Esophagus squamous epithelium (tissue), 5 donors: ENCODE measurements at regions not wholly inside any gene's neighbourhood (a gene's known extent, or its start where the extent isn't known, plus 50 kb on each side); places are given as distances from the start of the nearest gene placed in this dataset.

Experiments
- DNase-seq: peaks from one replicate; lab custom pipeline; 2025; lab: John Stamatoyannopoulos, UW
- H3K27ac ChIP-seq, 4 donors: fragments of 200-600 bp; sonication (generic); one replicate each; pipeline ENCODE4 v1.5.1; 2016 to 2019; ENCODE audit warnings: mild to moderate bottlenecking in 1 of 4
- H3K27me3 ChIP-seq, 4 donors: fragments of 200-600 bp; sonication (generic); 1 replicate in 3 of 4; 2 replicates in 1 of 4; pipeline versions ENCODE4 v1.5.1 to v1.6.0; 2017 to 2021; ENCODE audit warnings: antibody characterized with exemption in 1 of 4
- H3K36me3 ChIP-seq, 3 donors: fragments of 200-600 bp; sonication (generic); one replicate each; pipeline ENCODE4 v1.5.1; 2016 to 2019
- H3K4me1 ChIP-seq, 3 donors: fragments of 200-600 bp; sonication (generic); one replicate each; pipeline ENCODE4 v1.5.1; 2017 to 2019
- H3K4me3 ChIP-seq, 4 donors: fragments of 200-600 bp; sonication (generic); 1 replicate in 3 of 4; 2 replicates in 1 of 4; pipeline ENCODE4 v1.5.1; 2016 to 2019; ENCODE audit warnings: mild to moderate bottlenecking in 2 of 4, moderate library complexity in 1 of 4
- H3K9me3 ChIP-seq, 3 donors: fragments of 200-600 bp; sonication (generic); one replicate each; pipeline ENCODE4 v1.5.1; 2016 to 2019
- CTCF ChIP-seq, 6 experiments: fragments of 450-650 bp in 4 of 6; fragments of 200-600 bp in 2 of 6; sonication (generic) in 2 of 6; IDR thresholded peaks; one replicate each; pipeline ENCODE4 v1.5.1; 2016 to 2019; ENCODE audit warnings: antibody characterized with exemption in 6 of 6, mild to moderate bottlenecking in 4 of 6, moderate library complexity in 4 of 6
- POLR2A ChIP-seq, 4 donors: fragments of 450-650 bp; IDR thresholded peaks; one replicate each; pipeline ENCODE4 v1.6.1; 2017; ENCODE audit warnings: antibody characterized with exemption in 4 of 4, mild to moderate bottlenecking in 4 of 4, moderate library complexity in 3 of 4
- WGBS, 2 donors: methylation state at CpG; one replicate each; pipeline ENCODE4 v1.1.5; 2018; 5-methylcytosine and 5-hydroxymethylcytosine counted together
- intact Hi-C: fragments of 100-400 bp; cut with DNase I; formaldehyde crosslinking; loops from one replicate; pipeline ENCODE4 v1.15.0; 2022
- donor health status: DM: yes; HTN: yes; CAD: no.

DNA sequence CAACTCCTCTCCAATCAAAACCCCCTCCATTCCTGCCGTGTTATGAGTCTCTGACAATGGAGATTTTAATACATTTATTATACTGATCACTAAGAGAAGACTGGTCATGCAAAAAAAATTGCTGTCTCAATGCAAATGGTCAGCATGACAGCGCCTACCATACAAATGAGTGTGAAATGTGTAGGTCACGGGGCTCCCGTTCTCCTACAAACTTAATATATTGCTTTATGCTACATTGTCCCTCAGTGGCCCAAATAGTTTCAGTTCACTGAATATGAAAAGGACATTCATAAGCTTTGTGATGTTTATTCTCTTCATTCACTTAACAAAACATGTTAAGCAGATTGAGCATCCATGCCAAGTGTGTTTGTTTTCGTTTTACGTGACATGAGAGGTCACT is 116.1 kb downstream of the SPANXN3 start:
- DNase-seq = no peak
- no peaks in the 10 kb centered on the region for H3K9me3 ChIP-seq
- TF ChIP-seq CTCF (IDR thresholded peaks at IDR 0.05) (no peak), POLR2A (IDR thresholded peaks at IDR 0.05) (no peak)

DNA sequence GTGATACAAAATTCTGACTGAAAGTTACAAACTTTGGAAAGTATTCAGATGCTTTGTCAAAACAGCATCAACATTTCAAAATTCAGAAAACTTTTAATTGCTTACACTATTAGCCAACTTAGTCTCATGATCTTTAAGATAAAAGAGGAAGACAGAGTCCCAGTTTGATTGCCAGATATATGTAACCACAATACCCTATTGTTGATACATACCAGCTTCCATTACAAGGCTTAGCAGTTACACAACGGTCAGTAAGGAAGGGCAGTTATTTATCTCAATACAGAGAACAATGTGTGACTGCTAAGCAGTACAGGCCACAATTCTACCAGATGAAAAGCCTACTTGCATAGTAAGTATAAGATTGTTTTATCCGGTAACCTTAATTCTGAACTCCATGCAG is 138.4 kb downstream of the SPANXN3 start:
- Histone ChIP-seq H3K9me3 (no peaks in the 10 kb centered on the region), H3K4me3 (no peak overlapping the region), H3K36me3 (no peaks in the 10 kb centered on the region), H3K27me3 (no peaks in the 10 kb centered on the region), H3K4me1 (no peaks in the 10 kb centered on the region), H3K27ac (no peak overlapping the region)
- 64 to 80% methylated on average over 1 to 2 of the region's 2 CpGs for whole genome bisulfite sequencing, 2 donors
- DNase-seq = no peak
- intact Hi-C loops = no loop called here
- no peak for TF ChIP-seq CTCF (IDR thresholded peaks at IDR 0.05)
- no peak for TF ChIP-seq POLR2A (IDR thresholded peaks at IDR 0.05)

More for the DNA sequence above, 116.1 kb downstream of the SPANXN3 start:
- Histone ChIP-seq H3K27ac (no peak overlapping the region), H3K36me3 (no peaks in the 10 kb centered on the region), H3K4me1 (no peaks in the 10 kb centered on the region), H3K4me3 (no peak overlapping the region), H3K27me3 (no peaks in the 10 kb centered on the region)
- intact Hi-C loops = no loop called here
- WGBS, 2 donors = 55 to 66% methylated on average over 6 of the region's 6 CpGs

- DNase-seq = no peak
- WGBS, 2 donors = 33 to 63% methylated on average over 1 to 3 of the region's 3 CpGs
- intact Hi-C loops = no loop called here
These were observed 153.9 kb downstream of the SPANXN3 start for GRCh38 chrX:143363419-143363818.

GRCh38 chrX:143340190-143340589 is 177.1 kb downstream of the SPANXN3 start:
- H3K9me3 ChIP-seq = no peaks in the 10 kb centered on the region
- no peaks in the 10 kb centered on the region for H3K27me3 ChIP-seq
- no peak overlapping the region for H3K27ac ChIP-seq
- intact Hi-C loops = no loop called here
- 86% methylated on average over 1 of the region's 1 CpG; no CpG with 5 or more reads in 1 of the 2 donors for WGBS, 2 donors
- TF ChIP-seq POLR2A (IDR thresholded peaks at IDR 0.05) (no peak), CTCF (IDR thresholded peaks at IDR 0.05) (no peak)
- no peak for DNase-seq
- H3K36me3 ChIP-seq = no peaks in the 10 kb centered on the region
- H3K4me1 ChIP-seq = no peaks in the 10 kb centered on the region
- no peak overlapping the region for H3K4me3 ChIP-seq

More at GRCh38 chrX:143363419-143363818, 153.9 kb downstream of the SPANXN3 start:
- TF ChIP-seq CTCF (IDR thresholded peaks at IDR 0.05) = no peak
- TF ChIP-seq POLR2A (IDR thresholded peaks at IDR 0.05) = no peak
- Histone ChIP-seq H3K27ac (no peak overlapping the region), H3K4me1 (no peaks in the 10 kb centered on the region), H3K36me3 (no peaks in the 10 kb centered on the region), H3K27me3 (no peaks in the 10 kb centered on the region), H3K4me3 (no peak overlapping the region), H3K9me3 (no peaks in the 10 kb centered on the region)

DNA sequence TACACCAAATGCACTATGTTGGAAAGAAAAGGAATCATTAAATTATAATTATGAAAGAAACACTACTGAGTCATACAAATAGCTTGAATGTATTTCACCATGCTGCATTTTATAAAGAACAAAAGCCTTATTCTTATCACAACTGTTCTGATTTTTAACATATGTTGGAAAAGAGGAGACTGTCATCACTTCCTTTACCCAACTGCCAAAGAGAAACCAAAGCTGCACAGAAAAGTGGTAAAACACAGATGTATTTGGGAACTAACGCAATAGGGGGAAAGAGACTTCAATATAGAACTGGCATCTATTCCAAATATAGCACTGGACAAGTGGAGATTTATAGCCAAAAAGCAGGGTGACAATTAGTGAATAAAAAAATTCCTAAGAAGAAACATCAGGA is 181.0 kb downstream of the SPANXN3 start:
- Histone ChIP-seq H3K4me3 (no peak overlapping the region), H3K36me3 (no peaks in the 10 kb centered on the region), H3K9me3 (no peaks in the 10 kb centered on the region), H3K4me1 (no peaks in the 10 kb centered on the region), H3K27me3 (no peaks in the 10 kb centered on the region), H3K27ac (no peak overlapping the region)
- WGBS, 2 donors = 56 to 60% methylated on average over 1 of the region's 1 CpG
- no peak for DNase-seq
- intact Hi-C loops = no loop called here
- TF ChIP-seq CTCF (IDR thresholded peaks at IDR 0.05) = no peak
- TF ChIP-seq POLR2A (IDR thresholded peaks at IDR 0.05) = no peak
